ENCODE measurements at regions not wholly inside any gene's neighbourhood (a gene's known extent, or its start where the extent isn't known, plus 50 kb on each side); places are given as distances from the start of the nearest gene placed in this dataset.

DNA sequence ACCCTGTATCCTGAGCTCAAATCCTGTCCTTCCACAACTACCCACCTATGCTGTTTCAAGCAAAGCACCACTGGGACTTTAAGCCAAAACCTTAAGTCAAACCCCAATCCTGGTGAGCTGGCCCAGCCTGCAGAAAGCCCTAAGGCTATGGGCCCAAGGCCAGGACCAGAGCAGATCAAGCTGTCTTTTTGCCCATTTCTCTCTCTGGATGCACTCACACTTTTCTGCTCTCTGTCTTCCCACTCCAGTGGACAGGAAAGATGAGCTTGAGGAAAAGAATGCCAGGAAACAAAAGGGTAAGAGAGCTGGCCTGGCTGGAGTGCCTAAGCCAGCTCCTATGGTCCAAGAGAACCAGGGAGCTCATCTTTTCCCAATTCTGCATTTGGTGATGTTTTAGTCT is 284.3 kb upstream of the ISX start:
- TF ChIP-seq, protein P1, sequence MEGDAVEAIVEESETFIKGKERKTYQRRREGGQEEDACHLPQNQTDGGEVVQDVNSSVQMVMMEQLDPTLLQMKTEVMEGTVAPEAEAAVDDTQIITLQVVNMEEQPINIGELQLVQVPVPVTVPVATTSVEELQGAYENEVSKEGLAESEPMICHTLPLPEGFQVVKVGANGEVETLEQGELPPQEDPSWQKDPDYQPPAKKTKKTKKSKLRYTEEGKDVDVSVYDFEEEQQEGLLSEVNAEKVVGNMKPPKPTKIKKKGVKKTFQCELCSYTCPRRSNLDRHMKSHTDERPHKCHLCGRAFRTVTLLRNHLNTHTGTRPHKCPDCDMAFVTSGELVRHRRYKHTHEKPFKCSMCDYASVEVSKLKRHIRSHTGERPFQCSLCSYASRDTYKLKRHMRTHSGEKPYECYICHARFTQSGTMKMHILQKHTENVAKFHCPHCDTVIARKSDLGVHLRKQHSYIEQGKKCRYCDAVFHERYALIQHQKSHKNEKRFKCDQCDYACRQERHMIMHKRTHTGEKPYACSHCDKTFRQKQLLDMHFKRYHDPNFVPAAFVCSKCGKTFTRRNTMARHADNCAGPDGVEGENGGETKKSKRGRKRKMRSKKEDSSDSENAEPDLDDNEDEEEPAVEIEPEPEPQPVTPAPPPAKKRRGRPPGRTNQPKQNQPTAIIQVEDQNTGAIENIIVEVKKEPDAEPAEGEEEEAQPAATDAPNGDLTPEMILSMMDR (IDR thresholded peaks at IDR 0.05), result no peak
- no peak for TF ChIP-seq POLR2A (IDR thresholded peaks at IDR 0.05)

All from body of pancreas (tissue), 4 donors.